Peyer's patch (tissue), 4 donors: ENCODE measurements at regions not wholly inside any gene's neighbourhood (a gene's known extent, or its start where the extent isn't known, plus 50 kb on each side); places are given as distances from the start of the nearest gene placed in this dataset.

Experiments
- POLR2A ChIP-seq, 2 donors: fragments of 450-650 bp; IDR thresholded peaks; one replicate each; pipeline ENCODE4 v1.5.1; 2017; ENCODE audit warnings: antibody characterized with exemption in 2 of 2, mild to moderate bottlenecking in 2 of 2, moderate library complexity in 2 of 2
- TF ChIP-seq, protein P1 (sequence below), 6 experiments: fragments of 450-650 bp in 4 of 6; fragments of 200-600 bp in 2 of 6; sonication (generic) in 1 of 6; IDR thresholded peaks; one replicate each; pipeline ENCODE4 v1.5.1; 2017 to 2019; ENCODE audit warnings: antibody characterized with exemption in 6 of 6, mild to moderate bottlenecking in 3 of 6, moderate library complexity in 1 of 6

DNA sequence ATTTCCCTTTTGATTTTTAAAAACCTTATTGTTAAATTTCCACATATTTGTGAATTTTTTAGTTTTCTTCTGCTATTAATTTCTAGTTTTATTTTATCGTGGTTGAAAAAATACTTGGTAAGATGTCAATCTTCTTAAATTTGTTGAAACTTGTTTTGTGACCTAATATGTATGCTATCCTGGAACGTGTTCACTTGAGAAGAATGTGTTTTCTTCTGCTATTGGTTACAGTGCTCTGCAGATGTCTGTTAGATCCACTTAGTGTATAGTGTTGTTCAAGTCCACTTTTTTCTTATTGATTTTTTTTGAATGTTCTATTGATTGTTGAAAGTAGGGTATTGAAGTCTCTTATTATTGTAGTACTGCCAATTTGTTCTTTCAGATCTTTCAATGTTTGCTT is 116.5 kb upstream of the NETO1 start:
- TF ChIP-seq, protein P1, sequence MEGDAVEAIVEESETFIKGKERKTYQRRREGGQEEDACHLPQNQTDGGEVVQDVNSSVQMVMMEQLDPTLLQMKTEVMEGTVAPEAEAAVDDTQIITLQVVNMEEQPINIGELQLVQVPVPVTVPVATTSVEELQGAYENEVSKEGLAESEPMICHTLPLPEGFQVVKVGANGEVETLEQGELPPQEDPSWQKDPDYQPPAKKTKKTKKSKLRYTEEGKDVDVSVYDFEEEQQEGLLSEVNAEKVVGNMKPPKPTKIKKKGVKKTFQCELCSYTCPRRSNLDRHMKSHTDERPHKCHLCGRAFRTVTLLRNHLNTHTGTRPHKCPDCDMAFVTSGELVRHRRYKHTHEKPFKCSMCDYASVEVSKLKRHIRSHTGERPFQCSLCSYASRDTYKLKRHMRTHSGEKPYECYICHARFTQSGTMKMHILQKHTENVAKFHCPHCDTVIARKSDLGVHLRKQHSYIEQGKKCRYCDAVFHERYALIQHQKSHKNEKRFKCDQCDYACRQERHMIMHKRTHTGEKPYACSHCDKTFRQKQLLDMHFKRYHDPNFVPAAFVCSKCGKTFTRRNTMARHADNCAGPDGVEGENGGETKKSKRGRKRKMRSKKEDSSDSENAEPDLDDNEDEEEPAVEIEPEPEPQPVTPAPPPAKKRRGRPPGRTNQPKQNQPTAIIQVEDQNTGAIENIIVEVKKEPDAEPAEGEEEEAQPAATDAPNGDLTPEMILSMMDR (IDR thresholded peaks at IDR 0.05): no peak
- no peak for TF ChIP-seq POLR2A (IDR thresholded peaks at IDR 0.05)
